ENCODE measurements at regions not wholly inside any gene's neighbourhood (a gene's known extent, or its start where the extent isn't known, plus 50 kb on each side); places are given as distances from the start of the nearest gene placed in this dataset.
"Not testable (repeated sequence)": the region's sequence is repeated elsewhere in the genome, so short reads cannot be mapped to it uniquely, and the experiment has no call there.

GRCh38 chr13:112160558-112160957 lies 93.6 kb downstream of the SOX1 start:
- Histone ChIP-seq H3K4me1 (no peaks in the 10 kb centered on the region), H3K27me3 (peaks cover 3% of the 10 kb centered on the region; the same call in 1 of the 2 replicates), H3K4me3 (no peak overlapping the region), H3K27ac (no peak overlapping the region), H3K9me3 (replicated peaks) (no peaks in the 10 kb centered on the region), H3K36me3 (no peaks in the 10 kb centered on the region)
- DNase-seq = peak in 1 of 2 experiments; percentile 7

GRCh38 chr13:112161521-112162301 lies 94.8 kb downstream of the SOX1 start:
- DNase-seq = no peak
- H3K27me3 ChIP-seq = peaks cover 3% of the 10 kb centered on the region; the same call in 1 of the 2 replicates

GRCh38 chr13:112163691-112164660 lies 97.0 kb downstream of the SOX1 start:
- H3K27me3 ChIP-seq; H3K4me3 ChIP-seq; DNase-seq; H3K36me3 ChIP-seq; H3K4me1 ChIP-seq; H3K9me3 ChIP-seq (replicated peaks); H3K27ac ChIP-seq: not testable (repeated sequence)

More at GRCh38 chr13:112161521-112162301, 94.8 kb downstream of the SOX1 start:
- Histone ChIP-seq H3K9me3 (replicated peaks) (no peaks in the 10 kb centered on the region), H3K36me3 (no peaks in the 10 kb centered on the region), H3K27ac (no peak overlapping the region), H3K4me3 (no peak overlapping the region), H3K4me1 (no peaks in the 10 kb centered on the region)

GRCh38 chr13:112165712-112166111 lies 98.8 kb downstream of the SOX1 start:
- Histone ChIP-seq H3K9me3 (replicated peaks) (no peaks in the 10 kb centered on the region), H3K27me3 (peaks cover 3% of the 10 kb centered on the region; the same call in 1 of the 2 replicates), H3K36me3 (no peaks in the 10 kb centered on the region), H3K27ac (no peak overlapping the region), H3K4me3 (no peak overlapping the region), H3K4me1 (no peaks in the 10 kb centered on the region)
- no peak for DNase-seq

GRCh38 chr13:112168761-112169160 lies 101.8 kb downstream of the SOX1 start:
- Histone ChIP-seq H3K4me1 (no peaks in the 10 kb centered on the region), H3K9me3 (replicated peaks) (peaks cover under 1% of the 10 kb centered on the region; the same call in 1 of the 2 replicates), H3K27ac (no peak overlapping the region), H3K36me3 (no peaks in the 10 kb centered on the region), H3K4me3 (no peak overlapping the region), H3K27me3 (no peaks in the 10 kb centered on the region)
- no peak for DNase-seq

GRCh38 chr13:112169941-112170822 lies 103.2 kb downstream of the SOX1 start:
- Histone ChIP-seq H3K9me3 (replicated peaks) (peaks cover 3% of the 10 kb centered on the region), H3K27me3 (no peaks in the 10 kb centered on the region), H3K36me3 (no peaks in the 10 kb centered on the region), H3K27ac (no peak overlapping the region), H3K4me1 (no peaks in the 10 kb centered on the region), H3K4me3 (no peak overlapping the region)
- no peak for DNase-seq

- no peaks in the 10 kb centered on the region for H3K27me3 ChIP-seq
- H3K27ac ChIP-seq = no peak overlapping the region
- H3K4me1 ChIP-seq = no peaks in the 10 kb centered on the region
- DNase-seq = no peak
- peaks cover 3% of the 10 kb centered on the region for H3K9me3 ChIP-seq (replicated peaks)
- H3K36me3 ChIP-seq = no peaks in the 10 kb centered on the region
- no peak overlapping the region for H3K4me3 ChIP-seq
Observed at GRCh38 chr13:112170823-112171569, 104.0 kb downstream of the SOX1 start.

- Histone ChIP-seq H3K9me3 (replicated peaks) (peaks cover 3% of the 10 kb centered on the region), H3K27me3 (no peaks in the 10 kb centered on the region)
- no peak for DNase-seq
Observed at GRCh38 chr13:112171570-112171965, 104.6 kb downstream of the SOX1 start.

GRCh38 chr13:112172017-112172416 lies 105.1 kb downstream of the SOX1 start:
- Histone ChIP-seq H3K9me3 (replicated peaks) (peaks cover 3% of the 10 kb centered on the region), H3K27me3 (no peaks in the 10 kb centered on the region)
- no peak for DNase-seq

More at GRCh38 chr13:112171570-112171965, 104.6 kb downstream of the SOX1 start:
- Histone ChIP-seq H3K36me3 (no peaks in the 10 kb centered on the region), H3K4me1 (no peaks in the 10 kb centered on the region), H3K4me3 (no peak overlapping the region), H3K27ac (no peak overlapping the region)

GRCh38 chr13:112172641-112173251 lies 105.8 kb downstream of the SOX1 start:
- H3K36me3 ChIP-seq = no peaks in the 10 kb centered on the region
- no peaks in the 10 kb centered on the region for H3K27me3 ChIP-seq
- no peak overlapping the region for H3K4me3 ChIP-seq
- DNase-seq = no peak
- peaks cover 3% of the 10 kb centered on the region for H3K9me3 ChIP-seq (replicated peaks)
- H3K4me1 ChIP-seq = no peaks in the 10 kb centered on the region
- no peak overlapping the region for H3K27ac ChIP-seq

More at GRCh38 chr13:112172017-112172416, 105.1 kb downstream of the SOX1 start:
- Histone ChIP-seq H3K27ac (no peak overlapping the region), H3K4me3 (no peak overlapping the region), H3K36me3 (no peaks in the 10 kb centered on the region), H3K4me1 (no peaks in the 10 kb centered on the region)

GRCh38 chr13:112174476-112175110 lies 107.6 kb downstream of the SOX1 start:
- H3K4me3 ChIP-seq = no peak overlapping the region
- H3K27me3 ChIP-seq = no peaks in the 10 kb centered on the region
- peak in 1 of 2 experiments; percentile 22 for DNase-seq
- H3K27ac ChIP-seq = no peak overlapping the region
- H3K36me3 ChIP-seq = no peaks in the 10 kb centered on the region
- peaks cover 3% of the 10 kb centered on the region for H3K9me3 ChIP-seq (replicated peaks)
- H3K4me1 ChIP-seq = no peaks in the 10 kb centered on the region

GRCh38 chr13:112175162-112176075 lies 108.5 kb downstream of the SOX1 start:
- no peak for DNase-seq
- H3K27ac ChIP-seq = no peak overlapping the region
- H3K4me3 ChIP-seq = no peak overlapping the region
- H3K36me3 ChIP-seq = no peaks in the 10 kb centered on the region
- H3K4me1 ChIP-seq = no peaks in the 10 kb centered on the region
- H3K27me3 ChIP-seq = 0 out of 2 replicates have a peak, but pooled peaks cover 4% of the 10 kb centered on the region
- peaks cover 3% of the 10 kb centered on the region for H3K9me3 ChIP-seq (replicated peaks)
